Fibroblast of villous mesenchyme (primary cell): ENCODE measurements at regions not wholly inside any gene's neighbourhood (a gene's known extent, or its start where the extent isn't known, plus 50 kb on each side); places are given as distances from the start of the nearest gene placed in this dataset.
"Not testable (repeated sequence)": the region's sequence is repeated elsewhere in the genome, so short reads cannot be mapped to it uniquely, and the experiment has no call there.

Experiments used
- DNase-seq: peaks from one replicate; pipeline ENCODE4 v3.0.0-alpha.2; 2010; ENCODE audit warnings: low read depth
- H3K4me3 ChIP-seq: 2 replicates; pipeline ENCODE4 v1.5.1; 2011; ENCODE audit warnings: low read depth, mild to moderate bottlenecking, low read length
- CTCF ChIP-seq: IDR thresholded peaks from 2 replicates; pipeline ENCODE4 v1.5.1; 2012; ENCODE audit warnings: low read depth, mild to moderate bottlenecking, low read length; ENCODE audit not compliant: insufficient read depth

- TF ChIP-seq CTCF, result no peak
- H3K4me3 ChIP-seq, result no peak overlapping the region
- no peak for DNase-seq
Observed at GRCh38 chr9:65459756-65460320, 174.8 kb upstream of the FOXD4L5 start.

GRCh38 chr9:65458992-65459391 is 174.0 kb upstream of the FOXD4L5 start:
- no peak overlapping the region for H3K4me3 ChIP-seq
- no peak for DNase-seq
- no peak for TF ChIP-seq CTCF

- TF ChIP-seq CTCF, result no peak
- no peak overlapping the region for H3K4me3 ChIP-seq
- no peak for DNase-seq
Observed at GRCh38 chr9:65458465-65458864, 173.5 kb upstream of the FOXD4L5 start.

- not testable (repeated sequence) for H3K4me3 ChIP-seq, DNase-seq
Observed at GRCh38 chr9:65456991-65457390, 172.0 kb upstream of the FOXD4L5 start.

- DNase-seq, H3K4me3 ChIP-seq: not testable (repeated sequence)
Observed at GRCh38 chr9:65455751-65456647, 171.0 kb upstream of the FOXD4L5 start.

GRCh38 chr9:65455136-65455535 is 170.1 kb upstream of the FOXD4L5 start:
- DNase-seq, H3K4me3 ChIP-seq: not testable (repeated sequence)

- DNase-seq, result not testable (repeated sequence)
Observed at GRCh38 chr9:65454666-65455065, 169.7 kb upstream of the FOXD4L5 start.

GRCh38 chr9:65454034-65454433 is 169.0 kb upstream of the FOXD4L5 start:
- not testable (repeated sequence) for H3K4me3 ChIP-seq, DNase-seq

More at GRCh38 chr9:65454666-65455065, 169.7 kb upstream of the FOXD4L5 start:
- H3K4me3 ChIP-seq, result not testable (repeated sequence)

GRCh38 chr9:65449886-65450610 is 165.0 kb upstream of the FOXD4L5 start:
- not testable (repeated sequence) for DNase-seq, H3K4me3 ChIP-seq

- DNase-seq, result no peak
- TF ChIP-seq CTCF, result no peak
- no peak overlapping the region for H3K4me3 ChIP-seq
Observed at GRCh38 chr9:65449423-65449822, 164.4 kb upstream of the FOXD4L5 start.

GRCh38 chr9:65447146-65447545 is 162.1 kb upstream of the FOXD4L5 start:
- not testable (repeated sequence) for H3K4me3 ChIP-seq, DNase-seq

- H3K4me3 ChIP-seq, DNase-seq: not testable (repeated sequence)
Observed at GRCh38 chr9:65445991-65446390, 161.0 kb upstream of the FOXD4L5 start.
